Inflammatory macrophage (primary cell): ENCODE measurements at regions not wholly inside any gene's neighbourhood (a gene's known extent, or its start where the extent isn't known, plus 50 kb on each side); places are given as distances from the start of the nearest gene placed in this dataset.
"Not testable (repeated sequence)": the region's sequence is repeated elsewhere in the genome, so short reads cannot be mapped to it uniquely, and the experiment has no call there.

Source experiments
- DNase-seq, 2 donors: peaks; one replicate each; pipeline ENCODE4 v3.0.0-alpha.2; 2020 to 2022

GRCh38 chr11:86749821-86750401, 50.4 kb upstream of the PRSS23 start:
- no peak for DNase-seq

DNA sequence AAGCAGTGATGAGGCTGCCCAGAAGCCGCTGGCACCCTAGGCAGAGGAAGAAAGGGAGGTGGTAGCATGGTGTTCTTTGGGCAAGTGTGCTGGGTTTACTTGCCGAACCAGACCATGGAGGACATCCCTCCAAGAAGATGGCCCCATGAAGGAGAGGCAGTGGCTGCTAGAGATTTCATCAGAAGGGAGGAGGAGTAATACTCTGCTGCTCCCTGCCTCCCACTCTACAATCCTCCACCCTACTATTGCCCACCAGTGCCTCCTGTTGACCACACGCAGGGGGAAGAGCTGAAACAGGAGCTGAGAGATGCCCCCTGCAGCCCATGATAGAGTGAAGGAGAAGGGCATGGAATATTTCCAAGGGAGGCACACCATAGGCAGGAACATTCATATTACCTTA, 51.0 kb upstream of the PRSS23 start:
- DNase-seq = peak; percentile 9 to 18

DNA sequence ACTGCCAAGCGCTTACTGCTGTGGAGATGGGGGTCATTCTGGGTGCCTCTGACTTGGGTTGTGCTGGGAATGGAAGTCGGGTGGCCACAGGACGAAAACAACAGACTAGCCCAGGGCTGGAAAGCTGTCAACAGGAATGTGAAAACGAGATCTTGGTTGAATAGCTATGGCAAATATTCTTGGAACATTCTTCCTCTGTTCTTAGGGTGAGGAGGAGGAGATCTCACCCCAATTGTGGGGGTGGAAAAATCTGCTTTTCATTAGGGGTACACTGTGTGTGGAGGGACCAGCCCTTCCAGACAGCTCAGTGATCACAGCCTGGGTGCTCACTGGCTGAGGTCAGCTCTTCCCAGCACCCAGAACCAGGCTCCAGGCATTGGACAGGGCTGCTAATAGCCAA, 52.0 kb upstream of the PRSS23 start:
- no peak for DNase-seq

GRCh38 chr11:86747801-86748200, 52.5 kb upstream of the PRSS23 start:
- DNase-seq = no peak

- no peak for DNase-seq
Observed at GRCh38 chr11:86746514-86746913, 53.8 kb upstream of the PRSS23 start.

- DNase-seq = no peak
Observed at GRCh38 chr11:86745571-86745970, 54.8 kb upstream of the PRSS23 start.

DNA sequence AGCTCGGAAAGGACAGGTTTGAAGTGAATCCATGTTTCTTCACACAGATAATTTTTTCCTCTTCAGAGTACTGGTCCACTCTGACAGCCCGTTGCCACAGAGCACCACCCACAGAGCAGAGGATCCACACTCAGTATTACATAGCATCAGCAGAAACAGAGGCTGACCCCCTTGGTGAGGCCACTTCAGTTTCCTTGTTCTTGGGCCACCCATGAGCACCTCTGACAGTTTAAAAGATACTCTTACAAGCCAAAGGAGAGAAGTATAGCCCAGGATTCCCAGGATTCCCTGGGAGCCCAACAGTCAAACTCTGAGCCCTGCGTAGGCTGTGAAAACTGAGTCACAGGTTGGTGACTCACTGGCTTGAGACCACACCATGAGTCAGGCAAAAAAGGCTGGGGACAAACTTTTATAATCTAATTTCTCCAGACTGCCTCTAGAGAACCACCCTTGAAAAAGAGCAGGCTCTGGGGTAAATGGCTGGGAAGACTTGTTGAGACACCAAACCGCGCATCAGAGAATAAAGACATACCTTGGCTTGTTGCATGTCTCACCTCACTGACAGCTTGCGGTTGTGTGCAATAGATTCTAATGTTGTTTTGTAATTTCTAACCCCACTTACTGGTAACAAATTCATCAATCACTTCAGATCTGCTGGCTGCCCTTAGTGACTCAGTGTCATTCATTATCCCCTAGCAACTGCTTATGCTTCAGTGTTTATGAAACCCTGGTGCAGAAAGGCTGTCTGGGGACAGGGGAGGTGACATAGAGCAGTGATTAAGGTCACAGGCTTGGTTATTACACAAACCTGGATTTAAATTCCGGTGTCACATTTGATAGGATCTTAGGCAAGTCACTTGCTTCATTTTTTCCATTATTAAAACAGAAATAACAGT, 56.9 kb upstream of the PRSS23 start:
- peak; percentile 91 to 96 for DNase-seq

DNA sequence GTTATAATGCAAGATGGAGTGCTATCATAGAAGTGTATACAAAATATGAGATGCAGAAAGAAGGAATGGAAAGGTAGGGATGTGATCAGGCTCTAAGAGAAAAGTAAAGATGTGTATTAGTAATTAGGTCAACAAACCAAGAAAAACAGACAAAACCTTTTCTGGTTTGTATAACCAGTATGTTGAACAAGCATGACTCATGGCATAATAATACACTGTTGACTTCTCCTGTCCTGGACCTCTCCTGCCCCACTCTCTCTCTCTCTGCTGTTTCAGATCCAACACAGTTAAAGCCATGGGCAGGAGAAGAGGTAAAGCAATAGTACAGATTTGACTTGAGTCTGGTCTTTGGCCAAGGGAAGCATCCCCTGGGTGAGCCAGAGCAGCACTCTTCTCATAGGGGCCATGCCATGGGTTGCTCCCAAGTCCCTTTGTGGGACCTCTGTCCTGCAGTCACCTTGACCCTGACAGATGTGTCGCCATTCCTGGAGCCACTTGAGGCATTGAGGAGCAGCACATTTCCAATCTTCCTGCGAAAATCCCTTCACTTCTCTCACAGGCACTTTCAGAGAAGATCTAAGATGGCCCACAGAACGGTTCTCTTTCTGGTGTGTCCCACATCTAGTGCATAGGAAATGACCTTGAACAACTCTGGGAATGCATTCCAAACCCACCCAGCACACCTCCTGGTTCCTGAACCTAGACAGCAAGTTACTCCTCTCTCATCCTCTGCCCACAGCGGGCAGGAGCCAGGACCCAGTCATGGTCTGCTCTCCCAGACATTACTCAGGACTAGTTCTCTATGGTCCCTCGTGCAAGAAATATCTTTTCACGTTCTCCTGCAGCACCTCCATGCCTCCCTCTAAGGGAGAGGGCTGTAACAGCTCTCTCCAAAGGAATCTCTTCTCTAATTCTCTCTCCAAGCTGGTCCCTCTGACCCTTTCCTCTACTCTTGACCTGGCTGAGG, 58.2 kb upstream of the PRSS23 start:
- DNase-seq = no peak

- no peak for DNase-seq
Observed at GRCh38 chr11:86741484-86741835, 58.9 kb upstream of the PRSS23 start.

DNA sequence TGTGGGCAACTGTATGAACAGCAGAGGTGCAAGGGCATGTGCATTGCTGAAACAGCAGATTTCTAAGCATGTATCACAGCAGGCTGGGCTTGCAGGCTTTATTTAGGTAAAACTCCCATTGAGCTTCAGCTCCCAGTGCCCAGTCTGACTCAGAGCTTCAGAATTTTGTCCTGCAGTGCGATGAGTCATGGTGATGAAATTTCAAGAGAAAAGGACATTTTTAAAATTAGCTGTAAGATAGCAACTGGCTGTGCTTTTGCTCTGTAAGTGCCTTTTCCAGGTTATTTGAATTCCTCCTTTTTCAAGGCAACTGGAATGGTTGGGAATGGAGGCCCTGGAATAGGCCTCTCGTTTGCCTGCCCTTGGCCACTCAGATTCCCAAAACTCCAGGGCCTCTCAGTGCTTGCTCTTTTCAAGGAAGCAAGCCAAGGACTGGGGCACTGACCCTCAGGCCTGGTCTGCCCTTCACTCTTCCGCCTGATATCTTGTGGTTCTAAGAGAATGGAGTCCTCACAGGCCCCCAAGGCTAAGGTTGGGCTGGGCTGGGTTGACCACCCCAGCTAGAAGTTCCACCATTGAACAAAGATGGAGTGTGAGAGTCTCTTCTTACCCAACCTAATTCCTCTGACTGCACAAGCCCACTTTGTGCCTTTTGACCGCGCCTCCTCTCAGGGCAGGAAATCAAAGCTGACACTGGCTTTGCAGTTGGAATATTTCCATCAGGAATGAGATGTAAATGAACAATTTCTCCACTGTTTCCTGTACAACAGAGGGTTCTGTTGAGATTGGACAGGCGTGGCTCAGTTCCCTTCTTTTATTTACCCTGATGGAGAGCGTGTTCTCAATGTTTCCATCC, 59.5 kb upstream of the PRSS23 start:
- peak; percentile 80 to 83 for DNase-seq

GRCh38 chr11:86738568-86738967, 61.8 kb upstream of the PRSS23 start:
- DNase-seq = no peak

DNA sequence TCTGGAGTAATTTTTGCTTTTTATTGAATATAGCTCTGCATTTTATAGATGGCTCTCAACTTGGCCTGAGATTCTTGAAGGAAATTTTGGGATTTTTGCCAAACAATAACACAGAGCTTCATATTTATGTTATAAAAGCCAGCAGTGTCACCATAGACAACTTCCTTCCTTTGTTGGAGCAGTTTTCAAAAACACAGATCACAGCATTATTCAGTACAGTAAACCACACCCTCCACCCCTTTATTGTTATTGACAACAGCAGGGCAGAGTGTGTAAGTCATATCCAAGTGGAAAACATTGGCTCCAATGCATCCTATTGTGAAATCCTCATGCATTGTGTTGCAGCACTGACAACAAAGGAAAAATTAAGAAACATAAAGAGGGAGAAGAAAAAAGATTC, 62.6 kb upstream of the PRSS23 start:
- no peak for DNase-seq

DNA sequence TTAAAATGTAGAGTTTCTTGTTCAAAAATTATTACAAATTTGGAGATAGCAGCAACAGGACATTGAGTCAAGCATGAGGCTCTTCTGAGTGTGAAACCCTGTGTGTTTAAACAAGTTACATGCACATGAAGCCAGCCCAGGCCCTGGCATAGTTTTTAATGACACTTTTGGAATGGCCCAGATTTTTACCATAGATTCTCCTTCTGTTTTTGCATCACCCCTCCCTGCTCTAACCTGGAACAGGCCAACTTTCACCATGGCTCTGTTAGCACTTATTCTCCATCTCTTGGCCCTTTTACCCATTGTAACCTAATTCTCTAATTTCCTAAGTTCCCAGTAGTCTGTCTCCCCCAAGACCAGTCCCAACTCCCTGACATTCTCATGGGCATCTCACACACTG, 63.1 kb upstream of the PRSS23 start:
- DNase-seq = no peak

DNA sequence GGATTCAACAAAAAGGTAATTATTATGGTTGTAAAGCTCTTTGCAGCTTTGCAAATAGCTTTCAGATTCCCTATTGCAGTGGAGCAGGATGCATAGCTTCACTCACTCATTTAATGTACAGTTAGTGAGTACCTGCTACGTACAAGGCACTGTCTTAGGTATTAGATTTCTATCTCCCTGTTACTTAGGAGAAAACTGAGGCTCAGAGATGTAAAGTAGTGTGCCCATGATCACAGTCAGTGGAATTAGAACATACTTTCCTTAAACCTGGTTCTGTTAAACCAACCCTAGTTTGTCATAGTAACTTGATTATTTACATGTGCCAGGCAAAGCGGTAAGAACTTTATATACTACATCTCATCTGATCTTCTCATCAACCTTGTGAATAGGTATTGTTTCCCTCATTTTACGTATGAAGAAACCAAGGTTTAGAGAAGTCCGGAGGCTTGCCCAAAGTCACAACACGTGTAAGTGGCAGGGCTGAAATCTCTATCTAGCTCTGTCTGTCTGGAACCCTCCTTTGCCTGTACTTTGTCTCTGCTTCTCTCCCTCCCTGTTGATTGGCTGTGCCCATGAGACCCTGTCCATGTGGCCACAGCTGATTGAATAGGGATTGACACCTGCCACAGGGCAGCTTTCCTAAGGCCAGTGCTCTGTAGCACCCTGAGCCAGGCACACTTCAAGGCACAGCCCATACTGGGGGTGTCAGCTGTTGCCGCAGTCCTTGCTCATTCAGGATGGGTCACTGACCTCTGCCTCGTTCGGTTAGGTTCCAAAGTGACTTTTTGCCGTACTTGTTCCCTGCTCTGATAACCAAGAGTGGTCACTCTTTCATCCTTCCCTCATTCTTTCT, 63.8 kb upstream of the PRSS23 start:
- DNase-seq = no peak

GRCh38 chr11:86735451-86736290, 63.3 kb upstream of the ME3 start:
- DNase-seq = no peak

DNA sequence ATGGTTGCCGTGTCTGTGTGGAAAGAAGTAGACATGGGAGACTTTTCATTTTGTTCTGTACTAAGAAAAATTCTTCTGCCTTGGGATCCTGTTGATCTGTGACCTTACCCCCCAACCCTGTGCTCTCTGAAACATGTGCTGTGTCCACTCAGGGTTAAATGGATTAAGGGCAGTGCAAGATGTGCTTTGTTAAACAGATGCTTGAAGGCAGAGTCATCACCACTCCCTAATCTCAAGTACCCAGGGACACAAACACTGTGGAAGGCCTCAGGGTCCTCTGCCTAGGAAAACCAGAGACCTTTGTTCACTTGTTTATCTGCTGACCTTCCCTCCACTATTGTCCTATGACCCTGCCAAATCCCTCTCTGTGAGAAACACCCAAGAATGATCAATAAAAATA, 60.3 kb upstream of the ME3 start:
- DNase-seq = not testable (repeated sequence)

DNA sequence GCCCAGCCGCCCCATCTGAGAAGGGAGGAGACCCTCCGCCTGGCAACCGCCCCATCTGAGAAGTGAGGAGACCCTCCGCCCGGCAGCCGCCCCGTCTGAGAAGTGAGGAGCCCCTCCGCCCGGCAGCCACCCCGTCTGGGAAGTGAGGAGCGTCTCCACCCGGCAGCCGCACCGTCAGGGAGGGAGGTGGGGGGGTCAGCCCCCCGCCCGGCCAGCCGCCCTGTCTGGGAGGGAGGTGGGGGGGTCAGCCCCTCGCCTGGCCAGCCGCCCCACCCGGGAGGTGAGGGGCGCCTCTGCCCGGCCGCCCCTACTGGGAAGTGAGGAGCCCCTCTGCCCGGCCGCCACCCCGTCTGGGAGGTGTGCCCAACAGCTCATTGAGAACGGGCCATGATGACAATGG, 59.9 kb upstream of the ME3 start:
- not testable (repeated sequence) for DNase-seq

- DNase-seq = not testable (repeated sequence)
Observed at GRCh38 chr11:86729576-86729975, 57.2 kb upstream of the ME3 start.

DNA sequence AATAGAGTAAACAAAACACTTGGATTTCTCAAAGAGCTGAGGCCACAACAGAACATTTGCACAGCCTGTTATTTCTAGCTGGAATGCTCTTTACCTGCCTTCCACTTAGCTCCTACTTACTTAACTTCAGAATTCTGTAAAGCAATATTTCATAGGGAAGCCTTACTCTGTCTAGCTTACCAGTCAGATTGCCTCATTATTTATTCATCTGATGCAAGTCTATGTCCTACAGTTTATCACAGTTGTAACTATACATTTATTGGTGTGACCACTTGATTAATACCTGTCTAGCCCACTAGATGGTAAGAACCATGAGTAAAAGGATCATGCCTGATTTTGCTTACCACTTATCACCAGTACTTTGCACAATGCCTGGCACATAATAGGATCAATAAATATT, 56.1 kb upstream of the ME3 start:
- no peak for DNase-seq

- no peak for DNase-seq
Observed at GRCh38 chr11:86726770-86727504, 54.5 kb upstream of the ME3 start.
